Cardiac septum (tissue), 1 donor: ENCODE measurements at regions not wholly inside any gene's neighbourhood (a gene's known extent, or its start where the extent isn't known, plus 50 kb on each side); places are given as distances from the start of the nearest gene placed in this dataset.

Experiments used
- DNase-seq: peaks from one replicate; pipeline ENCODE4 v3.0.0-alpha.2; 2020; ENCODE audit warnings: low spot score
- intact Hi-C: fragments of 100-400 bp; cut with DNase I; formaldehyde crosslinking; loops from one replicate; pipeline ENCODE4 v1.14.0; 2022
- donor health status: DM: no; HTN: no; CAD: no.

DNA sequence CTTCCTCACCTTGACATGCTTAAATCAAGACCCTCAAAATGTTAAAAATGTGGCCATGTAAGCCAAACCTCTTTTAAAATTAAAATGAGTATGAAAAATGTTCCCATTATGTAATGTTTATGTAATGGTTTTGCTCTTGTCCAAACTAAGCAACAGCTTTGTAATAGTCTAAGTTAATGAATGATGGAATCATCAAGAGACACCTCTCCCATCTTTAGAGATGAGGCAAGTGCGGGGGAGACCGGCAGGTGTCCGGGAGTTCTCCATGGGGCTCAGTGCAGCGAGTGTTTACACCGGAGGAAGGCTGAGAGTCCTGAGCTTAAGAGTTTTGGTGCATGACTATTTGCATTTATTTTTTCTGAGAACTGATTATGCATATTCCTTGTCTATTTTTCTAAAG lies 384.9 kb upstream of the RNF32 start:
- intact Hi-C loops, result no loop called here
- no peak for DNase-seq

DNA sequence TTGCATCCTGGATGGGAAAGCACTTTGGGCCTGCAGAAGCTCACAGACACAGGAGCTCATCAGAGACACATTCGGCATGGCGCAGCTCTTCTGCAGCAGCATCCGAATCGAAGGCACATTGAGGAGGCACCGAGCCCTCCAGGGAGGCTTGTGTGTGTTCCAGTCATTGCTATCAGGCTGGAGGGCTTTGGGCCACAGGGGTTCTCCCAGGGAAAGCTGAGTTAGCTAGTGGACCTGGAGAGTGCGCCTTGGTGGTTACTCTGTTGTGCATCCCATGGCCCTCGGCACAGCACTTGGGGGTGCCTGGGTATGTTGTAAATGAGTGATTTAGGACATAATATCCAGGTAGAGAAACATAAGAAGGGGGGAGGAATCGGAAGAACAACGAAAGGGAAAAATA lies 388.7 kb upstream of the RNF32 start:
- intact Hi-C loops, result no loop called here
- no peak for DNase-seq

- intact Hi-C loops, result no loop called here
- no peak for DNase-seq
Observed at GRCh38 chr7:156240532-156240931, 400.0 kb upstream of the RNF32 start.

GRCh38 chr7:156238366-156239133 lies 402.0 kb upstream of the RNF32 start:
- intact Hi-C loops, result no loop called here
- no peak for DNase-seq

DNA sequence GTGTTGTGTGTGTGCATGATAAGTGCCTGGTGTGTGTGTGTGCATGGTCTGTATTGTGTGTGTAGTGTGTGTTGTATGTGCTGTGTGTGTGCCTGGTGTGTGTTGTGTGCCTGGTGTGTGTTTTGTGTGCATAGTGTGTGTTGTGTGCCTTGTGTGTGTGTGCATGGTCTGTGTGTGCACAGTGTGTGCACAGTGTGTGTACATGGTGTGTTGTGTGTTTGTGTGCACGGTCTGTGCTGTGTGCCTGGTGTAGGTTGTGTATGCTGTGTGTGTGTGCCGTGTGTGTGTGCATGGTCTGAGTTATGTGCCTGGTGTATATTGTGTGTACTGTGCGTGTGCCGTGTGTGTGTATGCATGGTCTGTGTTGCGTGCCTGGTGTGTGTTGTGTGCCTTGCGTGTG lies 403.0 kb upstream of the RNF32 start:
- no peak for DNase-seq
- intact Hi-C loops, result no loop called here

- intact Hi-C loops, result no loop called here
- DNase-seq, result no peak
Observed at GRCh38 chr7:156236936-156237599, 403.5 kb upstream of the RNF32 start.

DNA sequence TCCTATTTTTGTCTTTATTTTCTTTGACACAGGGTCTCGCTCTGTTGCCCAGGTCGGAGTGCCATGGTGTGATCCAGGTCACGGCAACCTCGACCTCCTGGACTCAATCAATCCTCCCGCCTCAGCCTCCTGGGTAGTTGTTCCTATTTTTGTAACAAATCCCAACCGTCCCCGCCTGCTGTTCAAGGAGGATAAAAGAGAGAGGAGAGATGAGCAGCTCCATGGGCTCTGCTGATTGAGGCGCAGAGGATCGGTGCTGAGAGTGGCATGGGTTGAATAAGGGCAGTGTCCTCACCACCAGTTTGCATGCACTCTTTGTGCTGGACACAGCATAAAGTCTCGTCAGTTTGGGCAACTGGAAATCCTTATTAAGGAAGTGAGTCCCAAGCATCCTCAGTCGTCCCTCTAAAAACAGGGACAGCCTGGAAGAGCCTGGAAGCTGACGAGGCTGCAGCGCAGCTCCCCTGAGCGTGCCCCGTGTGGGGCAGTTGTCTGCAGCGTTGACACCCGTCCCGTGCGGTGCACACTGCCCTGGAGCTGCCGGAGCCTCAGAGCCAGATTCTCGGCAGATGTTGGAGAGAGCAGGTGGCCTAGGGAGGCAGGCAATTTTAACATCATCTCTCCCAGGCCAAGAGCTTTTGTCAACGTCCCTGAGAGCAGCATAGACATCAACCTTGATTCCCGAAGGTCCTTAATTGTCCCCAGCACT lies 404.2 kb upstream of the RNF32 start:
- no peak for DNase-seq
- intact Hi-C loops, result no loop called here

DNA sequence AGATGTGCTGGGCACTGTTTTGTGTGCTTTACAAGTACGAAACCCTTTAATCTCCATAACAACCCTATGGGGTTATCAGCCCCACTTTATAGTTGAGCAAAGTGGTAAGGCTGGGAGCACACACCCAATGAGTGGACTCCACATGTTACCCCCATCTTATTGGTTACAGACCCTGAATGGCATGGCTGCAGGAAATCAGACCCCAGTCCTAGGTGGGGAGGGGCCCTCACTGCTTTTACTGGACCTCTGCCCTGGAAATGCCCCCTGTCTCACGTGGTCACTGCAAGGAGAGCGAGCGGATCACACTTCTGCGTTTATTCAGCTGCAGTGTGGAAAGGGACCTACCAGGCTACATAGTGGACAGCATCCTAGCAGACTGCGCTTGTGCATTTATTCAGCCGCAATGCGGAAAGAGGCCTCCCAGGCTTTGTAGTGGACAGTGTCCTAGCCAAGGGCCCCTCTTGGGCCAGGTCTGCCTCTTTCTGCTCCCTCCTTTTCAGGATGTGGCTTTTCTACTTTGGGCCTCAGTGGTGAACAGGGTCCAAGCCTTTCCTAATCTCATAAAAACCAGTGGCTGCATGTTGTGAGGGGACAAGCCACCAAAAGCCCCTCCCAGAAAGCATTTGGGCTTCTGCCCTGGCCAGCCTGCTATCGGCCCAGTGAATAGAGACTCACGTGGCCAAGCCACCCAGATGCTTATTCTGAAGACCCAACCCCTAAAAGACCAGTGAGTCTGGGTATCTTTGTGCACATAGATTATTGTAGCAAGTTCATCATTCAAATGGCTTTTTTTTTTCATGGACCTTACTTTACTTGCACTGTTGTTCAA lies 405.7 kb upstream of the RNF32 start:
- intact Hi-C loops, result no loop called here
- DNase-seq, result no peak

DNA sequence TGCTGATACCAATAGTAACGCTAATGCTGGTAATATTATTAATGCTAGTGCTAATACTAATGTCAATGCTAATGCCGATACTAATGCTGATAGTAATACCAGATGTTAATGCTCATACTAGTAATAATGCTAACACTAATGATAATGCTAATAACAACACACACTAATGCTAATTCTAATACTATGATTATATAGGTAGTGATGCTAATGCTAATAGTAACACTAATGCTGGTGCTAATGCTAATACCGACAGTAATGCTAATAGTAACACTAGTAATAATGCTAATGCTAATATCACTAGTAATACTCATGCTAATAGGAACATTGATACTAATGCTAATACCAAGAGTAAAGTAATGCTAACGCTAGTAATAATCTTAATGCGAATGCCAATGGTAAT lies 406.4 kb upstream of the RNF32 start:
- no peak for DNase-seq
- intact Hi-C loops, result no loop called here

GRCh38 chr7:156232931-156233705 lies 407.5 kb upstream of the RNF32 start:
- intact Hi-C loops, result no loop called here
- DNase-seq, result no peak

GRCh38 chr7:156230576-156230975 lies 410.0 kb upstream of the RNF32 start:
- intact Hi-C loops, result no loop called here
- DNase-seq, result no peak

GRCh38 chr7:156224833-156225225 lies 412.6 kb upstream of the SHH start:
- intact Hi-C loops, result no loop called here

GRCh38 chr7:156223935-156224832 lies 411.9 kb upstream of the SHH start:
- intact Hi-C loops, result no loop called here
- no peak for DNase-seq

More at GRCh38 chr7:156224833-156225225, 412.6 kb upstream of the SHH start:
- no peak for DNase-seq

- intact Hi-C loops, result no loop called here
- no peak for DNase-seq
Observed at GRCh38 chr7:156222611-156223010, 410.3 kb upstream of the SHH start.

GRCh38 chr7:156222151-156222550 lies 409.9 kb upstream of the SHH start:
- no peak for DNase-seq
- intact Hi-C loops, result no loop called here

DNA sequence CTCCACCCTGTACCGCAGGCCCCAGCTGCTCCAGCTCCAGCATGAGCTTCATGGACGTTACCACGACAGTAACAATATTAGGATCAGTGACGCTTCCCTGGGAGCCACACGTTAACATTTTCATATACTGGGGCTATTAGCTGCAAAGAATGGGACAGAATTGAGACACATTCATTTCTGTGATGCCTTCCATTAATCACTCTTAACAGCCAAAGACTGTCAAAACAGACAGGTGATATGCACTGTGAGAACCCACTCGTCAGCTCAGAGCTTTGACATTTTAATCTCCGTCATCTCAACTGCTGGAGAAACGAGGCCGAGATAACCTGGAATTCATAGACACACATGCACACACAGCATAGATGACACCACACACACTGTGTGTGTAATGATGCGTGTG lies 408.4 kb upstream of the SHH start:
- intact Hi-C loops, result no loop called here

DNA sequence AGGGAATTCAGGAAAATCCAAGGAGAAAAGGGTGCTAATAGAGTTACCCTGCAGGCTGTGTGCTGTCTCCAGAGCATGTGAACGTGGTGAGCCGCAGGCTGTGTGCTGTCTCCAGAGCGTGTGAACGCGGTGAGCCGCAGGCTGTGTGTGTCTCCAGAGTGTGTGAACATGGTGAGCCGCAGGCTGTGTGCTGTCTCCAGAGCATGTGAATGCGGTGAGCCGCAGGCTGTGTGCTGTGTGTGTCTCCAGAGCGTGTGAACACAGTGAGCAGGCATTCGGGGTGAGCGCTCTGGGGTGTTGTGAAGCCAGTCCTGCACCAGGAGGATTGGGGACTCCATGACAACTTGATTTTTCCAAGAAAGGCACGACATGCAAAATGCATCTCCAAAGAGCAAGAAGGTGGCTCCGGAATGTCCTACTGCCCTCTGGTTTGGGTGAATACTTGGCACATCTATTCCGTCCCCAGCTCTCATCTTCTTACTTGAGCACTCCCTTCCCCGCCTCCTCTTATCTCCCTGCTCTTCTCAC lies 407.9 kb upstream of the SHH start:
- DNase-seq, result no peak
- intact Hi-C loops, result no loop called here

More for the DNA sequence above, 408.4 kb upstream of the SHH start:
- no peak for DNase-seq
